Stimulated activated CD8-positive, alpha-beta memory T cell treated with anti-CD3 and anti-CD28 coated beads, Interleukin-7, amount 100 ng/mL, for 1 hour (primary cell): ENCODE measurements at regions not wholly inside any gene's neighbourhood (a gene's known extent, or its start where the extent isn't known, plus 50 kb on each side); places are given as distances from the start of the nearest gene placed in this dataset.

Experiments used
- DNase-seq, 2 donors: peaks; one replicate each; pipeline ENCODE4 v3.0.0-alpha.2; 2020; ENCODE audit warnings: low read depth in 2 of 2

DNA sequence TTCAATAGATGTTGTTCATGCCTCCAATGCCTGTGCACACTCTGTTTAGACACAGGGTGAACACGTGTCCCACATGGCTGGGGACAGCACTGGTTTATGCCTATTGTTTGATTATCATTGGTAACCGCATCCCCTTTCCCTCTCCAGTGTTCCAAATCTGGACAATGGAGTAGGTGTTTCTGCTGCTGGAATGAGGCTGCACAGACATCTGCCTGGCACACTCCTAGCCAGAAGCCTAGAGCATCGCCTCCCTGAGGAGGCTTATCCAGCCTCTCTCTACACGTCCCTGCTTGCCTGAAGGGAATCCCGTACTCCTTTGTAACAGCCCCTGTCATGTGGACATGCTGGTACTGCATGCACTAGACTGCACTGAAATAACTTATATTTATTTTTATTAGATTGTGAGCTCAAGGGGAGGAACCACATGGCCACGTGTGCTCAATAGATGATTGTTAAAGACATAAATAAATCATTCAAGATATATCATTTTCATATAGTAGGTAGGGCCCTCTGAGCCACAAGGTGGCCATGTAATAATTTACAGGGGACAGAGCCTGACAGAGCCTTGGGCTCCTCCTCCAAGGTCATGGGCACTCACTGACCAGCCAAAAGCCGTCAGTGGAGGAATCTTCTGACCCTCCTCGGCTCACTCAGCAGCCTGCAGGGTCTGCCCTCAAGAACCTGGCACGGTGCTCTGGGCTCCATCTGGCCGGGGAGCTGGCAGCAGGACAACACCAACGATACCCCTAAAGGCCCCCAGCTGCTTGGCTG is 310.9 kb upstream of the ZNF32 start:
- no peak for DNase-seq

DNA sequence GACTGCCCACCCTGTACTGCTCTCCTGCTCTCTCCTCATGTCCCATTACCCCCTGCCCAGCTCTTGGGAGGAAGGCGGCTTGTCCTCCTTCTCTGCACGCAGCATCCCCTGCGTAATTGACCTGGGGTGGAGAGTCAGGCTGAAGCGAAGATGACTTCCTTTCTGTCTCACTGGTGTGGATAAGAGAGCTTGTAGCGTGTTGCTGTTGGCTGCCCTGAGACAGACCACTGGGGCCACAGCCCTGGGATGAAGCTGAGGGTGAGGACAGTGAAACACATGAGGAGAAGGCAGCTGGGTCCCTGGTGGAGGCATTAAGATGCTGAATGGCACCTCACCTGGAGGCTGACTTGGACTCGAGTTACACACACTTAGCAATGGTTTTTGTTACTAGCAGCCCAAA is 310.3 kb upstream of the ZNF32 start:
- DNase-seq: no peak

GRCh38 chr10:43958071-43958432 is 309.4 kb upstream of the ZNF32 start:
- no peak for DNase-seq

DNA sequence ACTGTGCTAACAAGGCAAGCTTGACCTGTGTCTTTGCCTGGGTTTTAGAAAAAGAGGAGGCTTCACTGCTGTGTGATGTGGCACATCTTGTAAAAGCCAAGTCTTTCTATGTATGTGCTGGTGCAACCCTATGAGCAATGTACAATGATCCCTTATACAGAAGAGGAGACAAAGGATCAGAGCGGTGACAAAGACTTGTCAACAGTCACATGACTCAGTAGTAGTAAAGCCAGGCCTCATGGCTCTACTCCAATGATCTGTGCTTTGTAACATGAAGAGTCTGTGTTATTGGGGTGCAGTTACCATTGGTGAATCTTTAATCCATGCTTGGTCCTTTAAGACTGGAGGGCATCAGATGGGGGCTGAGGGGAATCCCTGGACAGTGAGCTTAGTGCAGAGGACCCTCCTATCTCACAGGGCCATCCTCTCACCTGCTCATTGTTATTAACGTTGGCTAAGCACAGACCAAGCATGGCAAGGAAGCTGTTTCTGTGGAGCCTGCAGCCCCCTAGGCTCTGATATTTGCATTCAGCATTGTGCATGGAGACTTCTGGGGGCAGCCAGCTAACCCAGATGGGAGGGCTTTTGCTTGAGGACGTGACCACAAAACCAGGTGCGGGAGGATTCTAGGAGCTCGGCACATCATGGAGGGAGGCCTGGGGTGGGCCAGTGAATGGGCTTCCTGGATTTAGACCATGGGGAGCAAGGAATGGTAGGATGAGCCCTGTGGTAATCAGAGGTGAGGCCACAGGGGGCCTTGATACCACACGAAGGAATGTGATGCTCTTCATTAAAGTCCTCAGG is 308.8 kb upstream of the ZNF32 start:
- DNase-seq: no peak

- DNase-seq: no peak
Measured at GRCh38 chr10:43955978-43956377, 307.3 kb upstream of the ZNF32 start.

DNA sequence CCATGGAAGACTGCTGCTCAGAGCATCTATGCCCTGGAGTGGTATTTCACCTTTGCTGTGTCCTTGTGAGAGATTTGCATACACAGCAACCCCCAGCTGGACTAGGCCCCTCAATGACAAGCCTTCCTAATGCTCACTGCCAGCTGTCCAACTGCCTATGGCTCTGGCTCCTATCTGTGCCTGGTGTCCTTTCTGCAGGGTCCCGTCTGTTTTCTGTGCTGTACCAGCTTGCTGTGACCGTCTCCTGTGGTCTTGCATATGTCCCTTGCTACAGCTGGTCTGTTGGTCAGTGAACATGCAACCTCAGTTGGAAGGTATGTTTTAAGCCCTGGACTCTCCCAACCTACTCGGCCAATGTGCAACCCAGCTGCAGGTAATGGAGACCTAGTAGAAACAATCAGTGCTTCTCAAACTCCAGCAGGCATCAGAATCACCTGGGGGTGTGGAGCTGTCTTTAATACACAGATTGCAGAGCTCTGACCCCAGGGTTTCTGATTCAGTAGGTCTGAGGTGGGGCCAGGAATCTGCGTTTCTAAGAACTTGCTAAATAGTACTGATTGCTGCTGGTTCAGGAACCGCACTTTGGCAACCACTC is 306.4 kb upstream of the ZNF32 start:
- no peak for DNase-seq

- DNase-seq: no peak
Measured at GRCh38 chr10:43953672-43954071, 305.0 kb upstream of the ZNF32 start.

- no peak for DNase-seq
Measured at GRCh38 chr10:43952760-43953159, 304.1 kb upstream of the ZNF32 start.

DNA sequence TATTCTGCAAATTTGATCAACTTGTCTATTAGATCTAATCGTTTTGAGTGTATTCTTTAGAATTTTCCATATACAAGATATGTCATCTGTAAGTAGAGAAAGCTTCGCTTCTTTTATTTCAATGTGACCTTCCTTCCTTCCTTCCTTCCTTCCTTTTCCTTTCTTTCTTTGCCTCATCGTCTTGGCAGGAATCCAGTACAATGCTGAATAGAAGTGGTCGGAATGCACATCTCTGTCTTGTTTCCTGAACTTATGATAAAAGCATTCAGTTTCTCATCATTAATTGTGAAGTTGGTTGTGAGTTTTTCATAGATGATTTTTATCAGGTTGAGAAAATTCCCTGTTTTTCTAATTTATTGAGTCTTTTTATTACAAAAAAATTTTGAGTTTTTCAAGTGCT is 300.7 kb upstream of the ZNF32 start:
- no peak for DNase-seq

DNA sequence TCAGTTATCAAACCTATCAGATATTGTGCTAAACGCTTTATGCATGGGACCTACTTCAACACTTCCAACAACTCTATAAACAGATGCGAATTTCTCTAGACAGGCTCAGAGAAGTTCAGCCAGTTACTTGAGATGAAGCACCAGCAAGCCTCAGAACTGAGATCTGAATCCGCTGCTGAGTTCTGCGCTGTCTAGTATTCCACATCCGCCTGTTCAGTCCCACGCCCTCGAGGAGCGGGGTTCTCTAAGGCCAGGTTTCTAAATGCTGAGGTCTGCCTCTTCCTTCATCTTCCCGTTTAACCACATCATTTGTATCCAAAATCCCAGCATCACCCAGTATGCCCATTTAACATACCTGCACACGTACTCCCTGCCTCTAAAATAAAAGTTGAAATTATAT is 297.8 kb upstream of the ZNF32 start:
- DNase-seq: no peak

DNA sequence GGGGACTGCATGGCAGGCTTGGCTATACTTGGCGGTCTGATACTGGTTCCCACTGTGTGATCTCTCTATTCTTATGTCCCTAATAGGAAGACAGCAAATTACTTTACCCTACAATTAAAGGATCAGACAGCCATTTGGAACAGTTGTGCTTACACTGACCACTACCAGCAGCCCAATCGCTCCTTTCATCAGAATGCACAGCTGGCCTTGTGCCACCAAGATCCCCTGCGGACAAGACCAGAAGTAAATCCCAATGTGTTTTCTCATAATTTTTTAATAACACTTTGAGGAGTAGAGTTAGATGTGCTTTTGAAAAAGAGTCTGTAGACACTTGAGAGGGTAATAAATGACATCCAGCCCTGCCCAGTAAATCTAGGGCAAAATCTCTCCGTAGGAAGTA is 297.2 kb upstream of the ZNF32 start:
- DNase-seq: no peak

DNA sequence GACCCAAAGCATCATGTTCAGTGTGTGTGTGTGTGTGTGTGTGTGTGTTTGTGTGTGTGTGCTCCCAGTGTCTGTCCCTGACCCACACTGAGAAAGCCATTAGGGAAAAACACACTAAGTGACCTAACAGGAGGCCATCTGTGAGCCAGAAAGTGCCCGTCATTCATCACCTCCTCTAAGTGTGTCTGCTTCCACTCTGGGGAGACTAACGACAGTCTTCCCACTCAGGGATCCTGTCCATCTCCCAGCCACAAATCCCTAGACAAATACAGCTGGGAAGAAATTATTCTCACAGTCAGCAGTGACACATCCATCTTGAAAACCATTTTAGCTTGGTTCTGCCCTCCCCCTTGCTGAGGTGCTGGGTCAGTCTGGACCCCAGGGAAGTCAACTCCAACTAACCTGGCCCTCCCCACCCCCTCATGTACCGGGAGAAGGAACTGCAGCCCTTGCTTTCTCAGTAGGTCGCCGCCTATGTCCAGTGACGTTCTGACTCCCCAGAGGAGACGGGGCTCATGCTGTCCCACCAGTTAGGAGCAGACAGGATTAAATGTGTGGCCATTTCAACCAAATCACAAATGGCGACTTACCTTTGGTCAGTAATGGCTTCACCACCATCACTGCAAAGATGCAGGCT is 296.5 kb upstream of the ZNF32 start:
- DNase-seq: no peak

DNA sequence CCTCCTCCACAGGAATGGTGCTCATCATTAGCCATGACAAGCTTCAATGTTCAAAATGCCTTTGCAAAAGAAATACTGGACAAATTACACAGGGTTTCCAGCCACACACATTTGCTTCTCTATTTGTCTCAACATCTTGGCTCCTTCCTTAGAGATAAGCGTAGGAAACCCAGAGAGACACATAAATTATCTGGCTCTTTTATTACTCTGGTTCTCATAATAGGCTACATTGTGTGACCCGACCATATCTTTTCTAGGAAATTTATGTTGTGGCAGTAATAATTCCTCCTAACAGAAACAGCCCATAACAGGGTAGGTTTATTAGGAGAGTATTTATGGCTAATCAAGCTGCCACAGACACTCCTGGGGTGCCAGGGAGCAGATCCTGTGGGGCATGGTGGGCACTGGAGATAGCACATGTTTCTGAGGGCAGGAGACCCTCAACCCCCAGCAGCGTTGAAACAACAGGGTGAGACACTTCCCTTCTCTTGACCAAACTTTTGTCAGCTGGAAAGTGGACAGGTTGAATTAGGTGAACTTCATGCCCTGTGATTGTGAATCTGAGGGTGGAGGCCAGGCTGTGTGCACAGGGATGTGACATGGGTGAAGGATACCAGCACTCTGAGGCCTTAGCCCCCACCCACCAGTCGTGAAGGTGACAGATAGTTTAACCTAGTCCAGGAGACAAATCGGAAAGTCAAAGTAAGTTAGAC is 295.9 kb upstream of the ZNF32 start:
- no peak for DNase-seq

DNA sequence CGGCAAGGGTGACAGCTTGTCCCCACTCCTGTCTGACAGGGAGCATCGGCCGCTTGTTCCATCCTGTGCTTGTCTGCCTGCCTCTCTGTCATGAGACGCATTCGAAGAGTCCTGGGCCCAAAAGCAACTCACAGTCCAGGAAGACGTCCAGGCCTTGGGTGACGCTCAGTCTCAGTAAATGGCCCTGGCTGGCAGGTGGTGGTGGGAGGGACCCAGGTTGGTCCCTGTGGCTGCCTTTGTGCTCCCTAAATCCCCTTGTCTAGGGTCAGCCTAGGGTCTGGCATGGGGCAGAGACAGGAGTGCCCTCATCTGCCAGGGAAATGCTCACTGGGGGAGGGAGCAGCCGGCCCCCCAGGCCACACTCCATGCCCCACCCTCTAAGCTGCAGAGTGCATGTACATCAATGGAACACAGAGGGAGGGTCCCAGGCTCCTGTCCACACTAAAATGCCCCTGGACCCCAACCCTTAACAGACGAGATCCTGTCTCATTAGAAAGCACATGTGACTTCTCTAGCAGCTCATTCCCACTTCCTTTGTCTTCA is 295.2 kb upstream of the ZNF32 start:
- DNase-seq: no peak

DNA sequence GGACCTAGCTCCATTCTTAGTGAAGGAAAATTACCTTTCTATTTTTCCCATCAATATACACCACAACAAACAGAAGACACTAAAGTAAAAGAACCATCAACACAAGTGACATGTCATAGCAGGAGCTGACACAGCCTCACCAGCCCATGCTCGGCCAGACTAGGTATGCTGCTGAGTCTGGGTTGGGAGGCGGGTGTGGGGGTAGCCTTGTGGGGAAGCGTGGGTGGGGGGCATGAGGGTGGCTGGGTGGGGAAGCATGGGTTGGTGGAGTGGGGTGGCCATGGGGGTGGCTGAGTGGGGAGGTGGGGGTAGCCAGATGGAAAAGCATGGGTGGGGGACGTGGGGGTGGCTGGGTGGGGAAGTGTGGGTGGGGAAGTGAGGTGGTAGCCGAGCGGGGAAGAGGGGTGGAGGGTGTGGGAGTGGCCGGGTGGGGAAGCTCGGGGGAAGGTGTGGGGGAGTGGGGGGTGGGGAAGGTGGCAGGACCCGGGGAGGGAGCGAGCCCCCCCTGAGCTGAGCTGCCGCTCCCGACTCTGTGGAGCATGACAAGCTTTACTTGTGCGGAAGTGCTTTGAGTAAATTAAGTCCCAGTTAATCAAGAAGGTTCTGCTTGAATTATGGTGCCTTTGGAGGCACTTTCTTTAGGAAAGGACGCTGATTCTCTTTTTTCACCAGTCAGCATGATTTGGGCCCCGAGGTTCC is 294.6 kb upstream of the ZNF32 start:
- DNase-seq: no peak

DNA sequence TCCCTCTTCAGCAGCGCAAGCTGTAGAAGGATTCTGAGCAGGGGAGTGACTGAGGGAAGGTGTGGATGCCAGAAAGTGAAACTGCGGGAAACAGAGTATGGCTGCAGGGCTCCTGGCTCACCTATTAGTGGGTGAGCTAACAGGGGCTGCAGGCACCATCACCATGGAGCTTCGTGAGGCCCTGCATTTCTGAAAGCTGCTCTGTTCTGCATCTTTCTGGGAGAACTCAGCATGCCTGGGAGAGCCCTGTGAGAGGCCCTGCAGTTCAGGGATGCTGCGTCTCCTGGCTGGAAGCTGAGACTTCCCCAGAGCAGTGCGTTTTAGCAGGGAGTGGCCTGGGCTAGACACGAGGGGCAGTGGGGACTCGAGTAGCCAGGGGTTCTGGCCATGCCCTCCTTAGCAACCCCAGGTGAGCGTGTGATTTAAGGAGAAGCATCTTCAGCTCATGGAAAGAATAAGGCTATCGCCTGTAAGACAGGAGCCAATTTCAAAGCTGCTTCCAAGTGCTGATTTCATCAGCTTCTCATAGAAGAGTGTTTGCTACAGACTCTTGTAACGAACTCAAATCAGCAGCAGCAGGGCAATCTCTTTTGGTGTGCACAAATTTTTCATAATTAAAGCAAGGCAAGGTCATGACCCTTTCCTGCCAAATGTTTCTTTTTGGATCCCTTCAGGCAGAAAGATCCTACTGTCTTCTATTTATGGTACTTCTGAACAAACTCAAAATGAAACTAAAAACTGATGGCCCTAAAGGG is 293.6 kb upstream of the ZNF32 start:
- no peak for DNase-seq

DNA sequence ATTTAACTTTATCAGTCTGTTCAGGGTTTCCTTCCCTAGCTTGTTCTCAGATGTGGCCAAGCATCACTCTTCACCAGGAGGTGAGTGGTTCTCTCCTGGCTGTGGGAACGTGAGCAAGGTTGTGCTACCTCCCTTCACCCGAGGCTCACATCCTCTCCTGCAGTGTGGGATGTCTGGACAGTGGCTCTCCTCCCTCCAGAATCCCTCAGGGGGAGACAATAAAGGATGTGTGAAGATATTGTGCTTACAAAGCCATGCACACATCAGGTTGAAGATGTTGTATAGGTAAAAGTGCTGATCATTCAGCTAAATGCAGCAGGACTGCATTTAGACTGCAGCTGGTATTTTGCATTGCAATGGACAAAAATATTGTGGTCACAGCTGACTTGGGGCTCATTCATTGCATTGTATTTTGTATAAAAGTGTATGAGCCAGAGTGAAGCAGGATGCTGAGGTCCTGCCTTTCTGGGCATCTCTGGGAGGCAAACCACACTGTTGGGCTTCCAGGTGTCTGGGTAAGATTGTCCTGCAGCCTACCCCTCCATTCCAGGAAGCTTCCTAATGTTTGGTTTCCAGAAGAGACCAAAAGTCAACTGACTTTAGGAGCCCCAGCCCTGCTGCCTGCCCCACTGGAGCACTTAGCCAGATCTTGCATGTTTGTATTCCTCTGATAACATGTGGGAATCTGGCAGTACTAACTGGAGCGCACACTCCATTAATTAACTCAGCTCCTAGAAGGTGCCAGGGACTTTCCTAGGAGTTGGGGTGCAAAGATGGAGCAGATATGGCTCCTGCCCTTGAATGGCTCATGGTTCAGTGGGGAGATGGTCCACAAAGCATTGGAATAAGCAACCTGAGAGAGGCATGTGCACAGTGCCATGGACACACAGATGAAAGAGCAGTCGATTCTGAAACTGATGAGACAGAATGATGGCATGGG is 292.5 kb upstream of the ZNF32 start:
- DNase-seq: no peak

- no peak for DNase-seq
Measured at GRCh38 chr10:43939939-43940820, 291.5 kb upstream of the ZNF32 start.
